ENCODE measurements at regions not wholly inside any gene's neighbourhood (a gene's known extent, or its start where the extent isn't known, plus 50 kb on each side); places are given as distances from the start of the nearest gene placed in this dataset.

DNA sequence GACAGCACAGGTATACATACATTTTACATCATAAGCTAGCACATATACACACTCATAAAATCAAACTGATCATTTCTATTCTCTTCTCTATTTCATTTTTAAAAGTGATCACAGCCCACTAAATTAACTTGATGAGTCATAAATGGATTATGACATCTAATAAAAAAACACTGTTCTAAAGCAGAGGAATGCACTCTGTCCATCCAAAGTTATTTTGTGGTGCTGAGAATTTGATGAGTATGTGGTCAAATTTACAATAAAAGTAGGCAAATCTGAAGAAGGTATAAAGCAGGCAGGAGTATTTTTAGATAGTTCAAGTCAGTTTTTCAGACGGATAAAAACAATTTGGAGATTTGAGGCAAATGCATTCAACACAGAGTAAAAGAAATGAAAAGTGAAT, 104.4 kb downstream of the NOL4 start:
- TF ChIP-seq, protein P1, sequence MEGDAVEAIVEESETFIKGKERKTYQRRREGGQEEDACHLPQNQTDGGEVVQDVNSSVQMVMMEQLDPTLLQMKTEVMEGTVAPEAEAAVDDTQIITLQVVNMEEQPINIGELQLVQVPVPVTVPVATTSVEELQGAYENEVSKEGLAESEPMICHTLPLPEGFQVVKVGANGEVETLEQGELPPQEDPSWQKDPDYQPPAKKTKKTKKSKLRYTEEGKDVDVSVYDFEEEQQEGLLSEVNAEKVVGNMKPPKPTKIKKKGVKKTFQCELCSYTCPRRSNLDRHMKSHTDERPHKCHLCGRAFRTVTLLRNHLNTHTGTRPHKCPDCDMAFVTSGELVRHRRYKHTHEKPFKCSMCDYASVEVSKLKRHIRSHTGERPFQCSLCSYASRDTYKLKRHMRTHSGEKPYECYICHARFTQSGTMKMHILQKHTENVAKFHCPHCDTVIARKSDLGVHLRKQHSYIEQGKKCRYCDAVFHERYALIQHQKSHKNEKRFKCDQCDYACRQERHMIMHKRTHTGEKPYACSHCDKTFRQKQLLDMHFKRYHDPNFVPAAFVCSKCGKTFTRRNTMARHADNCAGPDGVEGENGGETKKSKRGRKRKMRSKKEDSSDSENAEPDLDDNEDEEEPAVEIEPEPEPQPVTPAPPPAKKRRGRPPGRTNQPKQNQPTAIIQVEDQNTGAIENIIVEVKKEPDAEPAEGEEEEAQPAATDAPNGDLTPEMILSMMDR (conservative IDR thresholded peaks at IDR 0.05; ENCODE audit: low read depth, low read length) = no peak
- no peak overlapping the region for H3K9ac ChIP-seq
- no peaks in the 10 kb centered on the region for H3K79me2 ChIP-seq (ENCODE audit: insufficient read depth, low read depth)
- H3K36me3 ChIP-seq (ENCODE audit: insufficient read depth) = no peaks in the 10 kb centered on the region
- no peak overlapping the region for H3K4me3 ChIP-seq (IDR thresholded peaks at IDR 0.05; ENCODE audit: insufficient read depth, low read depth, low read length)
- no peak overlapping the region for H3K4me2 ChIP-seq
- H3K4me1 ChIP-seq (ENCODE audit: low read depth, poor library complexity, severe bottlenecking) = no peaks in the 10 kb centered on the region
- H3K27ac ChIP-seq = no peak overlapping the region
- no peaks in the 10 kb centered on the region for H3K27me3 ChIP-seq (ENCODE audit: insufficient read depth, low read depth)
- no peak overlapping the region for H2AFZ ChIP-seq (ENCODE audit: low read depth)
- no peaks in the 10 kb centered on the region for H4K20me1 ChIP-seq (ENCODE audit: insufficient read depth)

DNA sequence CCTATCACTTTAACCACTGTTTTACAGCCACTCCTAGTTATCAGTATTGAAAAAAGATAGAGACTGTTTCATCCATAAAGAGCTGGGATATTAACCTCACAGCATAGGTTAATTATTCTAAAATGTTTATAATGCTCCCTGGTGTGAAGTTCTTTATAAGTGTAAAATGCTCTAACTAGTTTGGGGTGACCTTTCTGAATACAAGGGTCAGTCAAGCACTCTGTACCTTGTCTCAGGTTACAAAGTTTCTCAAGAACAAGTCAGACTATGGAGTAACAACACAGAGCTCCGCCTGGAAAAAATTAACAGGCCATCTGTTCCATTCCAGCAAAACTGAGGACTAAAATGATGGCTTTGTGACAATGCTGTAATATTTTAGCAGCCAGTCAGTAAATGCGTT, 107.4 kb downstream of the NOL4 start:
- Histone ChIP-seq H3K4me2 (no peak overlapping the region), H3K9ac (no peak overlapping the region), H3K4me1 (ENCODE audit: low read depth, poor library complexity, severe bottlenecking) (no peaks in the 10 kb centered on the region), H3K27ac (no peak overlapping the region), H3K79me2 (ENCODE audit: insufficient read depth, low read depth) (no peaks in the 10 kb centered on the region), H3K27me3 (ENCODE audit: insufficient read depth, low read depth) (no peaks in the 10 kb centered on the region), H3K4me3 (IDR thresholded peaks at IDR 0.05; ENCODE audit: insufficient read depth, low read depth, low read length) (no peak overlapping the region), H2AFZ (ENCODE audit: low read depth) (no peak overlapping the region), H3K36me3 (ENCODE audit: insufficient read depth) (no peaks in the 10 kb centered on the region), H4K20me1 (ENCODE audit: insufficient read depth) (no peaks in the 10 kb centered on the region)
- TF ChIP-seq, protein P1 (conservative IDR thresholded peaks at IDR 0.05; ENCODE audit: low read depth, low read length) = no peak

DNA sequence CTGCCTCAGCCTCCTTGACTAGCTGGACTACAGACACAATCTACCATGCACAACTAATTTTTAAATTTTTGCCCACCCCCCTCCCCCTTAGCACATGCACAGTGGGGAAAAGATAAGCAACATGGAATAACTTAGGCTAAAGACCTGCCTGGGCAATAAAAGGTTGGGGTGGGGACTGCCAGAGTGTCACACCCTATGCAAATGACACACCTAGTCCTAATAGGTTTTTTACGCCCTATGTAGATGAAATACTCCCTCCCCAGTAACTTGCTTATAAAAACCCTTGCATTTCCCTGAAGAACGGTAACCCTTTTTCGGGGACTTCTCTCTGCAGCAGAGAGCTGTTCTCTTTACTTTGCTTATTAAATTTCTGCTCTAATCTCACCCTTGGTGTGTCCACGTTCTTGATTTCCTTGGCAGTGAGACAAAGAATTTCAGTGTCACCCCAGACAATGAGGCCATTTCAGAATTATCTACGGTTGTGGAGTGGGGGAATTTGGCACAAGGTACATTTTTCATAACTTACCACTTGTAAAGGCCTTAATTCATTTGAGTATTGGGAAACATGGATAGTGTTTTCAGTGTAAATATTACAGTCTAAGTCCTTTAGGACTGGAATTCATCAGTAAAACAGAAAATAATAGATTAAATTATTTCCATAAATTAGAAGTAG, 109.2 kb downstream of the NOL4 start:
- no peak overlapping the region for H2AFZ ChIP-seq (ENCODE audit: low read depth)
- no peaks in the 10 kb centered on the region for H3K36me3 ChIP-seq (ENCODE audit: insufficient read depth)
- H3K9ac ChIP-seq = no peak overlapping the region
- H3K4me2 ChIP-seq = no peak overlapping the region
- H3K27me3 ChIP-seq (ENCODE audit: insufficient read depth, low read depth) = no peaks in the 10 kb centered on the region
- H3K4me1 ChIP-seq (ENCODE audit: low read depth, poor library complexity, severe bottlenecking) = no peaks in the 10 kb centered on the region
- no peak overlapping the region for H3K27ac ChIP-seq
- no peak overlapping the region for H3K4me3 ChIP-seq (IDR thresholded peaks at IDR 0.05; ENCODE audit: insufficient read depth, low read depth, low read length)
- TF ChIP-seq, protein P1 (conservative IDR thresholded peaks at IDR 0.05; ENCODE audit: low read depth, low read length) = no peak
- H4K20me1 ChIP-seq (ENCODE audit: insufficient read depth) = no peaks in the 10 kb centered on the region
- no peaks in the 10 kb centered on the region for H3K79me2 ChIP-seq (ENCODE audit: insufficient read depth, low read depth)

DNA sequence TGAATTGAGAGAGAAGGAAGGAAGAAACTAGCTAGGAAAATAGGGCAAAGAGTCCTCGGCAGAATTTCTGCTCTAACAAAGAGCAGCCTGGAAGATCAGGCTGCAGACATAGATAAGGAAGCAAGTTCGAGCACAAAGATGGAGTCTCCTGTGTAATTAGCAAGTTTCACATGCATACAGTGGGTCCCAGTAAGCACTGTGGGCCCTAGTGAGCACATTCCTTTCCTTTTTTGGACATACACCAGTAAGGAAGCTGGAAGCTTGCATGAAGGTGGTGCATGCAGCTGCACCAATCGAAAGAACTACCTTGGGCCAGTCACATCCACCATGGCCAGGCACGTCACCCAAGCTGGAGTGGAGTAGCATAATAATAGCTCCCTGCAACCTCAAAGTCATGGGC, 109.7 kb downstream of the NOL4 start:
- no peak overlapping the region for H3K27ac ChIP-seq
- no peaks in the 10 kb centered on the region for H3K36me3 ChIP-seq (ENCODE audit: insufficient read depth)
- no peak overlapping the region for H3K4me3 ChIP-seq (IDR thresholded peaks at IDR 0.05; ENCODE audit: insufficient read depth, low read depth, low read length)
- H3K79me2 ChIP-seq (ENCODE audit: insufficient read depth, low read depth) = no peaks in the 10 kb centered on the region
- no peak overlapping the region for H3K9ac ChIP-seq
- TF ChIP-seq, protein P1 (conservative IDR thresholded peaks at IDR 0.05; ENCODE audit: low read depth, low read length) = no peak
- no peak overlapping the region for H2AFZ ChIP-seq (ENCODE audit: low read depth)
- no peak overlapping the region for H3K4me2 ChIP-seq
- H3K4me1 ChIP-seq (ENCODE audit: low read depth, poor library complexity, severe bottlenecking) = no peaks in the 10 kb centered on the region
- H4K20me1 ChIP-seq (ENCODE audit: insufficient read depth) = no peaks in the 10 kb centered on the region
- H3K27me3 ChIP-seq (ENCODE audit: insufficient read depth, low read depth) = no peaks in the 10 kb centered on the region

Measured in KMS-11 (cell line).